ENCODE measurements at regions not wholly inside any gene's neighbourhood (a gene's known extent, or its start where the extent isn't known, plus 50 kb on each side); places are given as distances from the start of the nearest gene placed in this dataset.

DNA sequence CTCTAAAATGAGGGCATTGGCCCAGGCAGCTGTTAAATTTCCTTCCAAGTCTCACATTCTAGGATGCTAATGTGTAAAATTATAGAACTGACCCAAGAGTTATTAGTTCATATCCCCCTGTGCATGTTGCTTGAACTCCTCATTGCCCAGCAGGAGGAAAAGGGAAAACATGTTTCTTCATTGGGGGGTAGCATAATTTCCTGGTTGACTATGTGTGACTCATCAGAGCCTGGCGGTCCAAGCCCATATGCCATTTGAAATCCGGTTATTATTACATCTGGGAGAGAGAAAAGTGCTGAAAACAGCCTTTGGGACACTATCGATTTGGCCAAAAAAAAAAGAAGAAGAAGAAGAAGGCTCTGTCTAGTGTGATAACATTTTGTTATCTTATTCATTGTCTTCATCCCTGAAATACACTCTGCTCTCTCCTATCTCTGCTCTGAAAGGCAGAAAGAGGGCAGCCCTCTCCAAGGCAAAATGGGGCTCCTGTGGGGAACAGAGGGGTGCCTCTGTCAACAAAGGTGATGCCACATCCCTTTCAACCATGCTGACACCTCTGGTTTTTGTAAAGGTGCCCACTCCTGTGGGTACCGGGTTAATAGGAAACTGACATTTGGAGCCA lies 114.2 kb downstream of the DAD1 start (continued):
- no peak for TF ChIP-seq RFX5 (IDR thresholded peaks at IDR 0.05; ENCODE audit: borderline replicate concordance, low read depth, low read length)
